ENCODE measurements at regions not wholly inside any gene's neighbourhood (a gene's known extent, or its start where the extent isn't known, plus 50 kb on each side); places are given as distances from the start of the nearest gene placed in this dataset.

GRCh38 chr16:74100395-74101326 is 196.0 kb upstream of the PSMD7 start:
- H3K4me3 ChIP-seq (ENCODE audit: low read depth, low read length): no peak overlapping the region
- TF ChIP-seq CTCF (IDR thresholded peaks at IDR 0.05; ENCODE audit: low read depth, low read length): no peak

GRCh38 chr16:74099530-74099929 is 197.1 kb upstream of the PSMD7 start:
- no peak overlapping the region for H3K4me3 ChIP-seq (ENCODE audit: low read depth, low read length)
- TF ChIP-seq CTCF (IDR thresholded peaks at IDR 0.05; ENCODE audit: low read depth, low read length): no peak

GRCh38 chr16:74094962-74095361 is 201.7 kb upstream of the PSMD7 start:
- H3K4me3 ChIP-seq (ENCODE audit: low read depth, low read length): no peak overlapping the region
- no peak for TF ChIP-seq CTCF (IDR thresholded peaks at IDR 0.05; ENCODE audit: low read depth, low read length)

- TF ChIP-seq CTCF (IDR thresholded peaks at IDR 0.05; ENCODE audit: low read depth, low read length): no peak
Observed at GRCh38 chr16:74094514-74094913, 202.1 kb upstream of the PSMD7 start.

GRCh38 chr16:74092336-74092735 is 204.3 kb upstream of the PSMD7 start:
- TF ChIP-seq CTCF (IDR thresholded peaks at IDR 0.05; ENCODE audit: low read depth, low read length): no peak

More at GRCh38 chr16:74094514-74094913, 202.1 kb upstream of the PSMD7 start:
- H3K4me3 ChIP-seq (ENCODE audit: low read depth, low read length): no peak overlapping the region

GRCh38 chr16:74090871-74091270 is 205.7 kb upstream of the PSMD7 start:
- TF ChIP-seq CTCF (IDR thresholded peaks at IDR 0.05; ENCODE audit: low read depth, low read length): no peak
- H3K4me3 ChIP-seq (ENCODE audit: low read depth, low read length): no peak overlapping the region

More at GRCh38 chr16:74092336-74092735, 204.3 kb upstream of the PSMD7 start:
- H3K4me3 ChIP-seq (ENCODE audit: low read depth, low read length): no peak overlapping the region

GRCh38 chr16:74083541-74083940 is 213.1 kb upstream of the PSMD7 start:
- H3K4me3 ChIP-seq (ENCODE audit: low read depth, low read length): no peak overlapping the region
- no peak for TF ChIP-seq CTCF (IDR thresholded peaks at IDR 0.05; ENCODE audit: low read depth, low read length)

Data from WI38 (cell line).